ENCODE measurements at regions not wholly inside any gene's neighbourhood (a gene's known extent, or its start where the extent isn't known, plus 50 kb on each side); places are given as distances from the start of the nearest gene placed in this dataset.

DNA sequence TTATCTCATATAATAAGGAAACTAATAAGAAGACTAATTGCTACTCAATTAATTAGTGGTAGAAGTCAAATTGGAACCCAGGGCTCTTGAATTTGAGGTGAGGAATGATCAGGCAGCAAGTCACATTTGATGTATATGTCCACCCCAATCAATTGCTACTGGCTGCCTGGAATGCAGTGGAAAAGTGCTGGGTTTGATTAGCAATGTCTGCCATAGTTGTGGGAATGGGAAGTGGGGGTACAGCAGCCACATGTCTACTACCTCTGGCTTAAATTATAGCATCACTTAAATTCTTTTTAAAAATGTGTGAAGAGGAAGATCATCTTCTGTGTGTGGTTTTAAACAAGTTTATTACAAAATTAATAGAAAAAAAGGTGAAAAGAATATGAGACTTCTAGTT lies 50.8 kb upstream of the NAV2 start:
- DNase-seq: no peak

DNA sequence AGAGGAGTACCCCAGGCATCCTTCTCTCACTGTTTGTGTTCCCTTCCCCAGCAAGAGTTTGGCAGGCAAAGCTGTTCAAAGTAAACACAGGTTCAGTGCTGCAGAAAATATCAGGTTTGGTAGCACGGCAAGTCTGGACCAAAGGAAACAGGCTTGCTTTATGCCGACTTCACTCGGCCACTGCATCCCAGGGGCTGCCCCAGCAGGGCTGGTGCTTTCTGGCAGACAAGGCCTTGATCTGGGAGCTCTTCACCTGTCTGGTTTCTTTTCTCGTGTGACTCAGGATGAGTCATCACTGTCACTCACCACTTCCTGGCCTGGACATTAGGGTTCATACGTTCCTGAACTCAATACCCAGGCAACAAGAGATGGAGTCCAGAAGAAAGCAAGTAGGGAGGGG lies 52.6 kb upstream of the NAV2 start:
- DNase-seq: no peak

DNA sequence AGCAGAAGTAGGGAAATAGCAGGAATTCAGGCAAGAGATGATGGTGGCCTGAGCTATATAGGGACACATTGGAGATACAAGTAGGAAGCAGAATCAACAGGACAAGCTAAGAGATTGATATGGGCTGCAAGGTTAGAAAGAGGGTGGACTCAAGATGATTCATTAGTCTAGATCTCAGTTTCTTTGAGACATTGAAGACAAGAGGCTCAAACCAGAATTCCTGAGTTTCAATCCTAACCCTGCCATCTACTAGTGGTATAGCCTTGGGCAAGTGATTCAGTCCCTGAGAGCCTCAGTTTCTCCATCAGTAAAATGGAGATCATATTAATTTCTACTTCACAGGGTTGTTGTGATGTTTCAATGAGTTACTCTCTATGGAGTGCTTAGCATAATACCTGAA lies 53.1 kb upstream of the NAV2 start:
- no peak for DNase-seq

DNA sequence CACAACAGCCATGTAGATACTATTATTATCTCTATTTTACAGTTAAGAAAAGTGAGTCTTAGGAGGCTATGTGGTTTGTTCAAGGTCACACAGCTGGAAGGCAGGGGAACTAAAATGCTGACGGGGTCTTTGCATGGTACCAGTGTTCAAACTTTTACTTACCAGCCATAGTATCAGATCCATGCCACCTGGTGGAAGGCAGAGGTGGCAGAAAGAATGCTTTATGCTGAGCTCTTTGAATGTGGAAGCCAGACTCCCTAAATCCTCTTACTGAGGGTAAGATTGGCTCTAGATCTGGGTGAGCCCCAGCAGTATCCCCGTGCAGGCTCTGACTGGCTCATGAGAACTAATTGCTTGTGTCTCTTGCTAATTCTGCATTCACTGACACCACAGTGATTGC lies 54.3 kb upstream of the NAV2 start:
- no peak for DNase-seq

DNA sequence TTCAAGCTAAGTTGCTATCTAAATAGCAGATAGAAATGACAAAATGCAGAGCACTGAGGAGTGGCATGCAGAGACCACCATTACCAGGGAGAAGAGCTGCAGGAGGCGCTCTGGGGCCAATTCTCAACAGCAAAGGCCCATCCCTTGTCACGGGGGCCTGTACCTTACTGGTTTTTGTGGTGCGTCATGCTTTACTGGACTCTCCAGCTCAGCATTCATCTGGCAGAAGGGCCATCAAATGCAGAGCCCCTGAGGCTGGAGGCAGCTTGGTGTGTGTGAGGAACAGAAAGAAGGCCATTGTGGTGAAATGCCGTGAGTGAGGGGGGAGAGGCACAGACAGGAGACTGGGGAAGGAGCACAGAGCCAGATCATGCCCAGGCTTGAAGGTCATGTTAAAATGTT lies 56.5 kb upstream of the NAV2 start:
- no peak for DNase-seq

DNA sequence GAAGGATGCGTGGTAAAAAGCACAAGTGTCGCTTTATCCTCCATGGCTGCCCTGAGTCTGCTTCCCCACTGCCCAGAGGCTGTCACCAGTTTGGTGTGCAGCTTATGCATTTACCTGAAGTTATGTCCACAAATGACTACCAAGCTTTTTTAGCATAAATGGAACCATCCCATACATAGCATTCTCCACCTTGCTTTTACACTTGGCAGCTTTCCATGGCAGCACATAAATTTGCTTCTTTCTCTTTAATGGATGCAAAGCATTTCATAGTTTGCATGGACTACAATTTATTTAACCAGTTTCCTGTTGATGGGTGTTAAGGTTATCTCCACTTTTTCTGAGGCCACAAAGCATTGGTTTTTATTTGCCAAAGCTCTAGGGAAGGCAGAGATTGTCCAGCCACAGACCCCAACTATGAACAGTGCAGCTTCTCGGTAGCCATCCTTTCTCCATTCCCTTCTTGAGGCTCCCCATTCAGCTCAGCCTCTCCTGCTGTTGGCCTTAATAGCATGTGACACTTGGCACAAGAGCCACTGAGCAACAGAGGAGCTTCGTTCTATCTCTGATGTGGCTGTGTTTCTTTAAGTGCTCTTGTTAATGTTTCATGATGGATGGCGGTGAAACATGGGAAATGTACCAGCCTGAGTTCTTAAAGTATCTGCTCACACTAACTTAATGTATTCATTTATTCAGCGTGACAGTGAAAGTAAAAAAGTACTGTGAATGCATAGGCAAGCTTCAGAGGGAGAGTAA lies 59.8 kb upstream of the NAV2 start:
- DNase-seq: no peak

DNA sequence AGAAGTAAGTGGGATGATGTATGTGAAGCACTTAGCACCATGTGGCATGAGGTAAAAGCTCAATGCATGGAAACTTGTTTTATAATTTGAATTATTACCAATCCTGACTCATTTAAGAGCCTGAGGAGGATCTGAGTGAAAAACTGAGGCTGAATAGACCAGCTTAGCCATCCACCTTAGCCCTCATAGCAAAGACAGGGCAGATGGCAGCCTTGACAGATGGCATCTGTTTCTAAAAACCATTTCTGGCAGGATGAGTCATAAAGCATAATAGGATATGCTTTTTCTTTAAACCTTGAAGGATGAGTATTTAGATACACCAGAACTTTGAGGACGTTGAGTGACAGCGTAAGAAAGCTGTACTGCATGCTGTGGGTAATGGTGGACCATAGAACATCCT lies 61.0 kb upstream of the NAV2 start:
- no peak for DNase-seq

DNA sequence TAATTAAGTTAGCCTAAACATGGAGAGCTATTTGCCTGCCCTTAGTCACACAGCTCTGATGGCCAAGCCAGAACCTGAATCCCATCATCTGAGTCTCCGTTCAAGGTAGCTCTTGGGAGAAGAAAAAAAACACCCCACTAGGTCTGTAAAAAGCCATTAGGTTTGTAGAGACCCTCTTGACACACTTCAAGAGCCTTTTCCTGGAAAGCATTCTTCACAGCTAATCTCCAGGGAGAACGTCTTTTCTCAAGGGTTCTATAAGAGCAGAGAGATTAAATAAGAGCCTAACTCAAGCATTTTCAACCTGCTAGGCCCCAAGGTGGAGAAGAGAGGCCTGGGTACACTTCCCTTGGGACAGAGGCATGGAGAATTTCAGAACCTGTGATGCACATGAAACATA lies 61.6 kb upstream of the NAV2 start:
- no peak for DNase-seq

DNA sequence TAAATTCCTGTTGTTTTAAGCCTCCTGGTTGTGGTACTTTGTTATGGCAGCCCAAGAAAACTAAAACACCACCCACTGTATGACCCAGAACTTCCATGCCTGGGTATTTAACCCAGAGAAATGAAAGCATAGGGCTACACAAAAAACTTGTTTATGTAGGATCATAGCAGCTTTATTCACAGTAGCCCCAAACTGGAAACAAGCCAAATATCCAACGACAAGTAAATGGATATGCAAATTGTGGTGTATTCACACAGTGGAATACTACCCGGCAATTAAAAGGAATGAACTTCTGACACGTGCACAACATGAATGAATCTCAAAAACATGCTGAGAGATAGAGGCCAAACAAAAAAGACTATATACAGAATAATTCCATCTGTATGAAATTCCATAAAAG lies 62.2 kb upstream of the NAV2 start:
- no peak for DNase-seq

DNA sequence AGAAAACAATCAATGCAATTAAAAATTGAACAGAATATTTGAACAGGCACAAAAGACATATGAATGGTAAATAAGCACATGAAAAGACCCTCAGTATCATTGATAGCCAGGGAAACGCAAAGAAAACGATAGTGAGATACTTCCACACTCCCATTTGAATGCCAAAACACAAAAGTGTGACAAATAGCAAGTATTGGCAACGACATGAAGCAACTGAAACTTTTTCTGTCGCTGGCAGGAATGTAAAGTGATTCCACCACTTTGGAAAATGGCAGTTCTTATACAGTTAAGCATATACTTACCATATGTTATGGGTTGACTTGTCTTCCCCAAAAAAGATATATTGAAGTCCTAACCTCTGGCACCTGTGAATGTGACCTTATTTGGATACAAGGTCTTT lies 62.9 kb upstream of the NAV2 start:
- no peak for DNase-seq

DNA sequence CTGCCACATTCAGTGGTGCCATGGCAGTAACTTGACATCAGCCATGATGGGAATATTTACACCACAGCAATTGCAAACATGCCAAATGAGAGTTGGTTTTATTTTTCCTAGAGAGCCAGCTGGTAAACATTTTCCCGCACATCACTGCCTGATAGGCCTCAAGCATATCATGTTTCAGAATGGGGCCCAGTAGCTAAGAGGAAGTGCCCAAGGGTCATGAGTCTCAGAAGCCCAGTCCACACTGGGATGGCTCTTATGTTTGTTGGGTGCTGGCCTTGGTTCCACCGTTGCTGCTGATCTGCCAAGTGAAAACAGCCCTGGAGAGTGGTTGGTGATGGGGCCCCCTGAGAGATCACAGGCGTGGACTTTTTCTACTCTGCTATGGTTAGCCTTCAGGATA lies 64.3 kb upstream of the NAV2 start:
- DNase-seq: no peak

DNA sequence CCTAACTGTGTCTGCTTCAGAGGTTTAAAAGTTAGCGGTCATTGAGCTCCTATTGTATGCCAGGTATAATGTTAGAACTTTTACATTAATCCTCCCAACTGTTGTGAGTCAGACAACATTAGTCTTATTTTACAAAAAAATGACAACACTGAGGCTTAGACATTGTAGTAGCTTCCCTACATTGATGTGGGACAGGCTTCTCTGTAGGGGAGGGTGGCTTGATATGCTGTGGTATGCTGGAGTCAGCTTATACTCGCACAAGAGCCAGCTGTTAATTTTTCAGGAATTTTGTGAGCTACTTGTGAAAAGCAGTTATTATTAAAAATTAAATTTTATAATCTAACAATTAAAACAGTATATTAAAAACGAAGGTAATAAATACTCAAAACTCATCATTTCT lies 64.8 kb upstream of the NAV2 start:
- no peak for DNase-seq

DNA sequence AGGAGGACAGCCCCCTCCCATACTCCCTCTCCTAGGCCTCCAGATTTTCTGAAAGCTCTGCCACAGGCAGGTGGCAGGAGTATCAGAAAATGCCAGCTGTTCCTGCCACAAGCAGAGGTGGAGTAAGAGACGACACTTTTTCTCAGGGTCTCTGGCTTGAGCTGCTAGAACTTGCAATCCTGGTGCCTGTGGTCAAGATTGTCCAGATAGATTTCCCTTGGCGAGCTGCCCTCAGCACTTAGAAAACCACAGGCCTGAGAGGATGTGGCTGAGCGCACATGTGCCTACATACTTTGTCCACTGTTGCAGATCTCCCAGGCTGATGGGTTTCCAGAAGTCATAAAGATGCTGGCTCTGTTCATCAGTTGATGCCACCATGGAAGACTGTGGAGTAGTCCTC lies 65.7 kb upstream of the NAV2 start:
- DNase-seq: no peak

DNA sequence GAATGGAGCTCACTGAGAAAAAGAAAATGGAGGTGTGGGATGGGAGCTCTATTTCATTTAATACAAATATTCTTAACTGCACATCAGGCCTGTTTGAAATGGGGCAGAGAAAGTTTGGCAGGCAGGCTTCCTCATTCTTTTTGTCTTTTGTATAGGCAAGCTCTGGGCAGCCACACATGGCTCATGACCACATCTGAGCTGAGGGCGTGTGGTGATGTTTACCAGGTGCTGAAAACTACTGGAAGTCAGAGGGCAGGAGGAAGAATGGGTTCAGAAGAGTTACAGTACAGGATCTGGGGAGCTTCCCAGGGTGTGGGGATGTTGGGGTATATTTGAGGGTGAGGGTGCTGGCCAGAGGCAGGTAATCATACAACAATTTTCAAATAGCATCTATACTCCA lies 66.3 kb upstream of the NAV2 start:
- DNase-seq: no peak

DNA sequence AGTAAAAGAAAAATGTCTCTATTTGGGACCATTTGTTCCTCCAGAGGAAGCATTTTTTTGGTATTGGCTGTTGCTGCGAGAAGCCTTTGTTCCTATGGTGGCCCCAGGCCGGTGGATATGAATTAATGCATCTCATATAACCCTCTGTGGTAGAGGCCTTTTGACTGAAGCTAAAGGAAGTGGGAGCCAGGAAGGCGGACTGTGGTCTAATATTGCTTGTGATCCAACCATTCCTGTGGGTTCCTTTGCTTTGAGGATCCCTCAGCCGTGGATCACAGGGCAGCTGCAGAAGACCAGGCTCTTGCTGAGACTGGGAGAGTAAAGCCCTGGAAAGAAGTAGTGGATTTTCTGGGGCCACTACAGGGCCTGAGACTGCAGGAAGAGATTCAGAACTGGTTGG lies 68.3 kb upstream of the NAV2 start:
- DNase-seq: no peak

DNA sequence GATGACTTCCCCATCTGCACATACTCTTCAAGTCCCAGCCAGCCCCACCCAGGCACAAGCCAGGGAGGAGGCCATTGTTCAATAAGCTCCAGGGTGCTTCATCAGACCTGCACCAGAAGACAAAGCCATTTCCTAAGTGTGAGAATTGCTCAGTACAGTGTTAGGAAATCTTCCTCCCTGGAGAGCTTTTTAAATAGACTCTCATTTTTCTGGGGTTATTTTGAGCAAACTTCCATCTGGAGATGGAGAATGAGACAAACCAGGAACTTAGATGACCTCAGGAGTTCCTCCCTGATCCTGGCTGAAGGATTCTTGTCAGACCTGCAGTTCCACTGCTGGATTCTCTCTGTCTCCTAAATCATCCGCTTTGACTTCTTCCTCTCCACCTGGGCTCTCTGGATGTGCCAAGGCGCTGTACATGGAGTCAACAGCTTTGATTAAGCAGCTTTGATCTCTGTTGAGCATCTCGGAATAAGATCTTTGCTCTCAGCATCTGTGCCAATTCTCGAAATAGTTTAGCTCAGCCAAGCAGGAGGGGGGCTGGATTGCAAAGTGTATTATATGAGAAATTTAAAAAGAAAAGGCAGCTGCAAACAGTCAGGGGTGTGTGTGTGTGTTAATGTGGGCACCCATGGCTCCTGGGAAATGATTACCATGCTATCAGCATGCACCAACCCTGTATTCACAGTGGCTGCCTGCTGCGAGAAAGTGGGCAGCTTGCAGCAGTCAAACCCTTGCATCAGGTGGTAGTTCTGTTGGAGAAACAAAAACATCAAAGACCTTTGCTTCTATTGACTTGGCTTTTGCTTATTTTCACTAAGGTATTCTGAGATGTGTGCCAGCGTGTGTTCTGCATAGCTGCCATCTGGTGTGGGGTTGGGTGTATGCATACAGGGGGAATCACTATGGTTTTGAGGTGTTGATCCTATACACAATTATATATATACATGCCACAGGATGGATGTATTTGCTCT lies 70.2 kb upstream of the NAV2 start:
- no peak for DNase-seq

DNA sequence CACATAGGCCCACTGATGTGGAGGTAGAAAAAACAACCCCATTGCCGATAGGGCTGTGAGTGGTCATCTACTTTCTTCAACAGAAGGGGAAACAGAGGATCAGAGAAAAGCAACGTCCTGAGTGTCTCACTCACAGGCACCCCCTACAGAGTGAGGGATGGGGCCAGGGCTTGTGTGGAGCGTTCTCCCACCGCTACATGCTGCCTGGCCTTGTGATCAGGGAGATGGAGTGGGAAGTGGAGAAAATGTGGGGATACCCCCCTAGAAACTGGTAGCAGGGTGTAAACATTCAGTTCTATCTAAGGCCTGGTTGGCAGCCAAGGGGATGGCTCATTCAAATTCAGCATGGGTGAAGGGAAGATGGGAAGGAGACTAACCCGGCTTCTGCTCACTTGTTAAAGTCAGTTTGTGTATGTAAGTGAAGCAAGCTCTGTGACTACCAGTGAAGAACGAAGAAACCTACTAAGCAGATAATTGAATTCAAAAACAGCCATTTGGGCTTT lies 73.0 kb upstream of the NAV2 start:
- DNase-seq: no peak

DNA sequence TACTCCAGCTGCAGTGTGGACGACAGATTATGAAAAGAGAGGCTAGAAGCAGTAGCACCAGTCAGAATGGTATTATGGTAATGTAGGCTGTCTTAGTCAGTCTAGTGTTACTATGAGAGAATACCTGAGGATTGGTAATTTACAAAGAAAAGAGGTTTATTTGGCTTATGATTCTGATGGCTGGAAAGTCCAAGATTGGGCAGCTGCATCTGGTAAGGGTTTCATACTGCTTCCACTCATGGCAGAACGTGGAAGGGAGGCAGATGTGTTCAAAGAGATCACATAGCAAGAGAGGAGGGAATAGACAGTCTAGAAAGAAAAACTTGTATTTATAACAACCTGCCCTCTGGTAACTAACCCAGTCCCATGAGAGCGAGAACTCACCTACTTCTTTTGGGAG lies 77.3 kb upstream of the NAV2 start:
- DNase-seq: no peak

DNA sequence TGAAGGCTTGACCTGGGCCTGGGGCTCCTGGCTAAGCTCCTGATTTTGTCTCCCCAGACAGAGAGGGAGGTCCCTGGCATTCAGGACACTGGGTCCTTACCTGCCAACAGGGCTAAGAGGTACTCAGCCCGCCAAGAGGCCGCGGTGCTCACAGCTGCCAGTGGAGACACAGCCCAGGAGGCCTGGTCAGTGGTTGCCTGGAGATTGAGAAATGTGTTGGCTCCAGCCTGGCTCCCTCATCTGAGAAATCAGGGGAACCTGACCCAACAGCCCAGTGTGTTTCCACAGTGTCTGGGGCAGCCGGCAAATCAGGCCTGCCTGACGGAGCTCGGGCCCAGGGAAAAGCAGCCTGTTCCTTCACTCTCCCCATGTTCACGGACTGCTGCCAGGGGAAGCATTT lies 79.4 kb upstream of the NAV2 start:
- peak; percentile 26 to 27 for DNase-seq

DNA sequence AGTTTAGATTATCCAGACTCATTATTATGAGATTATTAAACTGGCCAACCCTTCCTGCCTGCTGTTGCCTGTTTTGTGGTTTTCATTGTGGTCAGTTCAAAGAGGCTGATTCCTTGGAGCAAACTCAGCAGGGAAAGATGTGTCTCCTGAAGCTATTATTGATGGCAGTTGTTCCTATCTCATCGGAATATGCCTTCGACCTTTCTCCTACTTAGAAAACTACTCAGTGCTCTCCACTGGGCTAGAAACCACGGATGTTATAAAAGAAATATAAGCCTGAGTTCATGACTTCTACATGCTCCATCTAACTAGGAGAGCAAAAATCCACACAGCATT lies 80.2 kb upstream of the NAV2 start:
- no peak for DNase-seq

DNA sequence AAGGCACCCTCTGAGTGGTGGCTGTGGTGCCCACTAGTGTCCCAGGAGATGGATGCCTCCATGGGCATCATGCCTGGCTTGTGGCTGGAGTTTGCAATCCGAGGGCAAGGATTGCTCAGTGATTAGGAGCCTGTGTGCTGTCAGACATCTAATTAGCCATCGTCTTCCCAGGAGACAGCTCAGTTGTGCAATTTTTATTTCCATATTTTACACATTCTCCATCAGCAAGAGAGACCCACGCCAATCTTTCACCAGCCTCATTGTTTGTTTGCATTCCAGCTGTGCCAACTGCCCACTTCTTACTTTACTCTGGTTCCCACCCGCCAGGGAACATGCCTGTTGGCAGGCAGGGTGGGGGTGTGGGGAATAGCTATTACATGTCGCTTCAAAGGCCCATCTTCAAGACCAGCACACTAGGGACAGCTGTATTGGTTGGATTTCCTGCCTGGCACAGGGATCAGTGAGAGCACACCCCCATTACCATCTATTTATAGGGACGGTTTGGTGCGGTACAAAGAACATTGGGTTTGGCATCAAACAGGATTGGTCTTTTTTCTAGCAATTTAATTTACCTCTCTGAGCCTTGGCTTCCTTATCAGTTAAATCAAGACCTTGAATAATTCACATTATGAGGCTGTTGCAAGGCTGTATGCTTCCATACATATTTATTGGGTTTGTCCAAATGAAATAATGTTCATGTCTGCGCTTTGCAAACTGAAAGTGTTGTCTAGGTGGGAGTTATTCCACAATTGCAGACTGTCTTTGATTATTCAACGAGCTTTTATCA lies 80.7 kb upstream of the NAV2 start:
- no peak for DNase-seq

DNA sequence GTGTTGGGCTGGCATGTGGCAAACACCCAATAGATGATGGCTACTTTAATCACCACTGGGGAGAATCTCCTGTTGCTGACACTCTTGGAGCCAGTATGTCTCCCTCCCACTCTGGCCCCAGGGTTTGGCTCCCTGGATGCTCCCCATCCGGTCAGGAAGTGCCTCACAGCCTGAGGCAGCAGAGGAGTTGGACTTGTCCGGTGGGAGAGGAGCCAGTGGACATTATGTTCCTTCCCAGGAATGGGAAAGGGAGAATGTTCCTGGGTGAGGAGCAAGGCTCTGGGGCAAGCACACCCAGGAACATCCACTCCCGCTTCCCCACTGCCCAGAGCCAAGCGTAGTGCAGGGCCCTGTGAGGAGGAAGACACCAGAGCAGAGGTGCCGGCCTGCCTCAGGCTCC lies 84.6 kb upstream of the NAV2 start:
- no peak for DNase-seq

DNA sequence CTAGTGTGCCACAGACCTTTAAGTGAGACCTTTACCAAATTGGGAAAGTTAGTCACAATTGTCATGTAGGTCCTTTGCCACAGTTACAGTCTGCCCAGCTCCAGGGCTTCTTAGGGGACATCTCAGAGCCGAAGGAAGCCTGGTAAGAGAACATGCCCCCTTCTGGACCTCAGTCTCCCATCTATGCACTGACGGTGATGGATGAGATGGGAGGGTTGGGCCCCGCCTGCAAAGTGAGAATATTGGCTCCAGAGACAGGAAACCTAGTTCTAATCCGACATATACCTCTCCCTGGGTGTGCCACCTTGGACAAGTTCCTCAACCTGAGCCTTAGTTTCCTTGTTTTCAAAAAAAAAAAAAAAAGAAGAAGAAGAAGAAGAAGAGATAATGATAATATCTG lies 85.1 kb upstream of the NAV2 start:
- no peak for DNase-seq

DNA sequence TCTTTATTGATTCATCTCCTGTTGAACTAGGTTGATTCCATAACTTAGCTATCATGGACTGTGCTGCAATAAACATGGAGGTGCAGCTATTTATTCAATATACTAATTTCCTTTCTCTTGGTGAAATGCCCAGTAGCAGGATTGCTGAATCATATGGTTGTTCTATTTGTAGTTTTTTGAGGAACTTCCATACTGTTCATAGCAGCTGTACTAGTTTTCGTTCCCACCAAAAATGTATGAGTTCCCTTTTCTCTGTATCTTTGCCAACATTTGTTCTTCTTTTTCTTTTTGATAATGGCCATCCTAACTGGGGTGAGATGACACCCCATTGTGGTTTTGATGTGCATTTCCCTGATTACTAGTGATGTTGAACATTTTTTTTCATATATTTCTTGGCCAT lies 87.2 kb upstream of the NAV2 start:
- DNase-seq: no peak
